Neural progenitor cell (in vitro differentiated cells): ENCODE measurements at regions not wholly inside any gene's neighbourhood (a gene's known extent, or its start where the extent isn't known, plus 50 kb on each side); places are given as distances from the start of the nearest gene placed in this dataset.
A peak's percentile ranks its signal among the peaks of the same experiment; 100 is the strongest.

Source experiments
- DNase-seq: peaks from one replicate; pipeline ENCODE4 v3.0.0-alpha.2; 2016; ENCODE audit warnings: low spot score
- H2AFZ ChIP-seq: fragments of 200-600 bp; sonication (generic); replicated peaks from 2 replicates; pipeline ENCODE4 v1.6.1; 2016; ENCODE audit warnings: antibody characterized with exemption
- H3F3A ChIP-seq: fragments of 200-600 bp; sonication (generic); 2 replicates; pipeline ENCODE4 v1.6.1; 2016; ENCODE audit warnings: antibody characterized with exemption, low read depth
- H3K27ac ChIP-seq: fragments of 200-600 bp; sonication (generic); 2 replicates; pipeline ENCODE4 v1.5.1; 2016; ENCODE audit warnings: mild to moderate bottlenecking
- H3K27me3 ChIP-seq: fragments of 200-600 bp; sonication (generic); 2 replicates; pipeline ENCODE4 v1.6.1; 2016; ENCODE audit warnings: mild to moderate bottlenecking, moderate library complexity
- H3K36me3 ChIP-seq: fragments of 200-600 bp; sonication (generic); 2 replicates; pipeline ENCODE4 v1.5.1; 2016
- H3K4me1 ChIP-seq: fragments of 200-600 bp; sonication (generic); 2 replicates; pipeline ENCODE4 v1.6.1; 2016; ENCODE audit warnings: mixed run types
- H3K4me2 ChIP-seq: fragments of 200-600 bp; sonication (generic); 2 replicates; pipeline ENCODE4 v1.6.1; 2016
- H3K4me3 ChIP-seq: fragments of 200-600 bp; sonication (generic); 2 replicates; pipeline ENCODE4 v1.5.1; 2016
- H3K79me2 ChIP-seq: fragments of 200-600 bp; sonication (generic); 2 replicates; pipeline ENCODE4 v1.6.1; 2016; ENCODE audit warnings: low read depth
- H3K9ac ChIP-seq: fragments of 200-600 bp; sonication (generic); 2 replicates; pipeline ENCODE4 v1.6.1; 2016
- H3K9me3 ChIP-seq: fragments of 200-600 bp; sonication (generic); 2 replicates; pipeline ENCODE4 v1.5.1; 2016; ENCODE audit warnings: low read depth
- H4K20me1 ChIP-seq: fragments of 200-600 bp; sonication (generic); 2 replicates; pipeline ENCODE4 v1.6.1; 2016; ENCODE audit warnings: low read depth
- H3K27ac Mint-ChIP-seq: 3 replicates; pipeline ENCODE4 v1.8.0; 2021; ENCODE audit warnings: mixed read lengths
- H3K27me3 Mint-ChIP-seq: 2 replicates; pipeline ENCODE4 v1.8.0; 2022; ENCODE audit warnings: low read depth, mild to moderate bottlenecking, inconsistent platforms, moderate library complexity, mixed read lengths; ENCODE audit not compliant: insufficient read depth
- H3K36me3 Mint-ChIP-seq: 3 replicates; pipeline ENCODE4 v1.8.0; 2021; ENCODE audit warnings: mixed read lengths
- H3K4me1 Mint-ChIP-seq: 3 replicates; pipeline ENCODE4 v1.8.0; 2021; ENCODE audit warnings: mixed read lengths
- H3K4me3 Mint-ChIP-seq: 3 replicates; pipeline ENCODE4 v1.8.0; 2021; ENCODE audit warnings: mild to moderate bottlenecking, moderate library complexity, mixed read lengths
- H3K9me3 Mint-ChIP-seq: 3 replicates; pipeline ENCODE4 v1.8.0; 2020; ENCODE audit warnings: mixed read lengths
- EZH2 ChIP-seq: fragments of 200-600 bp; sonication (generic); IDR thresholded peaks from 2 replicates; pipeline ENCODE4 v1.6.1; 2017; ENCODE audit warnings: antibody characterized with exemption, mild to moderate bottlenecking, moderate library complexity
- EZH2phosphoT487 ChIP-seq: fragments of 200-600 bp; sonication (generic); IDR thresholded peaks from 2 replicates; pipeline ENCODE4 v1.6.1; 2017; ENCODE audit warnings: antibody characterized with exemption
- TF ChIP-seq, protein P1 (sequence below): fragments of 200-600 bp; sonication (generic); IDR thresholded peaks from 2 replicates; pipeline ENCODE4 v1.5.1; 2017; ENCODE audit warnings: antibody characterized with exemption, mild to moderate bottlenecking

DNA sequence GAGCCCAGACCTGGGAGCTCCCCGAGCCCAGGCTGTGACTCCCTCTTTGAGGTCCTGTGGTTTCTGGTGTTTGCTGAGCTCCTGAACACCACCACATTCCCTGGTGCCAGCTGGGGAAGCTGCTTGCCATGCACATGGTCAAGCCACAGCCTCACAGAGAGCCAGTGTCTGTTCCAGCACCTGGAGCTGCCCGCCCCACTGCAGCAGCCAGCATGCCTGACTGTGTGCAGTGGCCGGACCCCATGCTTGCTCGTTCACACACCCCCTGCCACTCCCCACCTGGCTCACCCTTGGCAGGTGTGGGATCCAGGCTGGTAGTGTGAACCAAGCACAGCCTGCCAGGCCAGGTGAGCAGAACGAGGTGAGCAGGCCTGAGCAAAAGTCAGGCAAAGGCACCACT lies 95.6 kb upstream of the FAM9C start:
- TF ChIP-seq EZH2phosphoT487 (no peak), EZH2 (no peak)
- no peaks in the 10 kb centered on the region for H3F3A ChIP-seq
- H3K4me1 ChIP-seq, result no peaks in the 10 kb centered on the region
- no peaks in the 10 kb centered on the region for H3K9me3 ChIP-seq
- Mint-ChIP-seq H3K4me1 (no peaks in the 10 kb centered on the region), H3K4me3 (no peak overlapping the region), H3K36me3 (no peaks in the 10 kb centered on the region), H3K27ac (no peak overlapping the region), H3K27me3 (no peaks in the 10 kb centered on the region), H3K9me3 (peaks cover 12% of the 10 kb centered on the region)
- DNase-seq, result no peak
- H3K4me2 ChIP-seq, result no peak overlapping the region
- no peak overlapping the region for H3K9ac ChIP-seq
- H4K20me1 ChIP-seq, result no peaks in the 10 kb centered on the region
- no peak overlapping the region for H3K4me3 ChIP-seq
- H3K79me2 ChIP-seq, result no peaks in the 10 kb centered on the region
- H3K27me3 ChIP-seq, result no peaks in the 10 kb centered on the region
- H2AFZ ChIP-seq, result no peak overlapping the region
- no peak overlapping the region for H3K27ac ChIP-seq
- H3K36me3 ChIP-seq, result no peaks in the 10 kb centered on the region

GRCh38 chrX:13131396-13132137 lies 87.1 kb upstream of the FAM9C start:
- Histone ChIP-seq H4K20me1 (no peaks in the 10 kb centered on the region), H3K4me1 (peaks cover 5% of the 10 kb centered on the region), H3K27me3 (no peaks in the 10 kb centered on the region), H3F3A (no peaks in the 10 kb centered on the region), H3K36me3 (no peaks in the 10 kb centered on the region), H3K27ac (no peak overlapping the region), H3K9ac (no peak overlapping the region), H2AFZ (peak overlapping the region; percentile 66), H3K4me3 (no peak overlapping the region), H3K9me3 (no peaks in the 10 kb centered on the region), H3K4me2 (peak overlapping the region; percentile 3), H3K79me2 (no peaks in the 10 kb centered on the region)
- no peaks in the 10 kb centered on the region for H3K36me3 Mint-ChIP-seq
- TF ChIP-seq EZH2phosphoT487 (no peak), EZH2 (no peak)
- TF ChIP-seq, protein P1, sequence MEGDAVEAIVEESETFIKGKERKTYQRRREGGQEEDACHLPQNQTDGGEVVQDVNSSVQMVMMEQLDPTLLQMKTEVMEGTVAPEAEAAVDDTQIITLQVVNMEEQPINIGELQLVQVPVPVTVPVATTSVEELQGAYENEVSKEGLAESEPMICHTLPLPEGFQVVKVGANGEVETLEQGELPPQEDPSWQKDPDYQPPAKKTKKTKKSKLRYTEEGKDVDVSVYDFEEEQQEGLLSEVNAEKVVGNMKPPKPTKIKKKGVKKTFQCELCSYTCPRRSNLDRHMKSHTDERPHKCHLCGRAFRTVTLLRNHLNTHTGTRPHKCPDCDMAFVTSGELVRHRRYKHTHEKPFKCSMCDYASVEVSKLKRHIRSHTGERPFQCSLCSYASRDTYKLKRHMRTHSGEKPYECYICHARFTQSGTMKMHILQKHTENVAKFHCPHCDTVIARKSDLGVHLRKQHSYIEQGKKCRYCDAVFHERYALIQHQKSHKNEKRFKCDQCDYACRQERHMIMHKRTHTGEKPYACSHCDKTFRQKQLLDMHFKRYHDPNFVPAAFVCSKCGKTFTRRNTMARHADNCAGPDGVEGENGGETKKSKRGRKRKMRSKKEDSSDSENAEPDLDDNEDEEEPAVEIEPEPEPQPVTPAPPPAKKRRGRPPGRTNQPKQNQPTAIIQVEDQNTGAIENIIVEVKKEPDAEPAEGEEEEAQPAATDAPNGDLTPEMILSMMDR, result no peak
- no peaks in the 10 kb centered on the region for H3K4me1 Mint-ChIP-seq
- H3K27me3 Mint-ChIP-seq, result no peaks in the 10 kb centered on the region
- no peak overlapping the region for H3K27ac Mint-ChIP-seq
- no peak overlapping the region for H3K4me3 Mint-ChIP-seq
- DNase-seq, result no peak
- peaks cover 6% of the 10 kb centered on the region for H3K9me3 Mint-ChIP-seq

DNA sequence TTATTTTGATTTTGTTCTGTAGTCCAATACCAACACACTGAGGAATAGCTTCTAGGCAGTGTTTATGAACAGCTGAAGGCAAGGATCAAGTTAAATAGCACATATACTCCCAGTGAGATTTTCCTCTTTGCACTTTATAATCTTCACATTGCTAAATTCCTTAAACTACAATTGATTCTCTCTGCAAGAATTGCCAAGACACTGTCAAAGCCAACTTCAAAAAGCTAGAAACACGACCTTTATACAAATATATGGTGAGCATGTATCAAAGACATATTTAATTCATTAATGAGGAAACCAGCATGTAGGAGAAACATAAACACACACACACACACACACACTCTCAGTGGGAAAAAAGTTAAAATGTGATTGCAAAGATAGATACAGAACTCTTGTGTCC lies 86.4 kb upstream of the FAM9C start:
- Histone ChIP-seq H3K27ac (no peak overlapping the region), H2AFZ (no peak overlapping the region), H3K4me1 (peaks cover 5% of the 10 kb centered on the region), H3K79me2 (no peaks in the 10 kb centered on the region), H3K9me3 (no peaks in the 10 kb centered on the region), H4K20me1 (no peaks in the 10 kb centered on the region), H3K4me3 (no peak overlapping the region), H3K27me3 (no peaks in the 10 kb centered on the region), H3K36me3 (no peaks in the 10 kb centered on the region), H3K4me2 (no peak overlapping the region), H3K9ac (no peak overlapping the region), H3F3A (no peaks in the 10 kb centered on the region)
- Mint-ChIP-seq H3K4me3 (no peak overlapping the region), H3K9me3 (peaks cover 6% of the 10 kb centered on the region), H3K27me3 (no peaks in the 10 kb centered on the region), H3K27ac (no peak overlapping the region), H3K4me1 (no peaks in the 10 kb centered on the region), H3K36me3 (no peaks in the 10 kb centered on the region)
- no peak for DNase-seq
- TF ChIP-seq EZH2phosphoT487 (no peak), EZH2 (no peak)
- TF ChIP-seq, protein P1, result no peak

DNA sequence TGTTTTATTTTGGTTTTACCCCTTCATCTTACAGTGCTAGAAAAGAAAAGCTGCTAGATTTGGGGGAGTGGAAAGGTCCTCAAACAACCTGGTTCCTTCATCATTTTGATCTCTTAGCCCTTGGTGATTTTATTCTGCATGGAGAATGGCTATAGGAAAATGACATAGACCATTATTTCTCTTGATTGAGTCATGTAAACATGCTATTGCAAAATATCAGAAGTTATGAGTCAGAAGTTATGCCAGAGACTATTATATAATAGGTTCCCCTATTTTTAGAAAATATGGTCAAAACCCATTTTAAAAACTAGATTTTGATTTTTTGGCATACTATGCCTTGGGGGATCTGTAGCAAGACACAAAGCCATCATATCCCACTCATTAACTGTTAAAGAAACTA lies 83.7 kb upstream of the FAM9C start:
- no peak overlapping the region for H3K4me3 ChIP-seq
- H3K4me1 ChIP-seq, result peaks cover 11% of the 10 kb centered on the region
- Mint-ChIP-seq H3K4me1 (peaks cover 13% of the 10 kb centered on the region), H3K27me3 (peaks cover 2% of the 10 kb centered on the region), H3K4me3 (no peak overlapping the region), H3K27ac (no peak overlapping the region), H3K9me3 (peaks cover 10% of the 10 kb centered on the region), H3K36me3 (no peaks in the 10 kb centered on the region)
- no peaks in the 10 kb centered on the region for H3K79me2 ChIP-seq
- H3K9ac ChIP-seq, result no peak overlapping the region
- no peaks in the 10 kb centered on the region for H4K20me1 ChIP-seq
- no peaks in the 10 kb centered on the region for H3K27me3 ChIP-seq
- TF ChIP-seq EZH2phosphoT487, result no peak
- TF ChIP-seq, protein P1, result no peak
- no peak for TF ChIP-seq EZH2
- H3F3A ChIP-seq, result no peaks in the 10 kb centered on the region
- DNase-seq, result no peak
- H2AFZ ChIP-seq, result no peak overlapping the region
- H3K36me3 ChIP-seq, result no peaks in the 10 kb centered on the region
- H3K4me2 ChIP-seq, result no peak overlapping the region
- no peaks in the 10 kb centered on the region for H3K9me3 ChIP-seq
- H3K27ac ChIP-seq, result no peak overlapping the region
